K562 (cell line): ENCODE measurements at regions not wholly inside any gene's neighbourhood (a gene's known extent, or its start where the extent isn't known, plus 50 kb on each side); places are given as distances from the start of the nearest gene placed in this dataset.

Experiments
- ATAC-seq: fragments of 200-7000 bp; cut with Tn5 transposase; 3 replicates; pipeline ENCODE4 v1.9.1; 2020; ENCODE audit warnings: moderate library complexity
- BruUV-seq: library from RNA; stranded (reverse); fragments of 400-500 nt; replicated peaks from 2 replicates; lab custom pipeline; 2021; lab: Mats Ljungman, UMichigan
- CTCF ChIA-PET: fragments of 300-600 bp; formaldehyde crosslinking; extraction: SDS; loops from one replicate; lab custom pipeline; 2021; ENCODE audit warnings: low intra/inter-chr PET ratio; lab: Yijun Ruan, JAX
- POLR2A ChIA-PET: fragments of 300-600, 350-650 bp; sonication (Branson Sonifier 250); formaldehyde crosslinking; extraction: SDS; loops from one replicate; lab custom pipeline; 2021; ENCODE audit warnings: antibody characterized with exemption, inconsistent platforms; lab: Yijun Ruan, JAX
- DNase-seq, 4 experiments: peaks; one replicate each; pipeline versions ENCODE4 v3.0.0 to v3.0.0-alpha.2; 2011 to 2018; ENCODE audit warnings: low spot score in 3 of 4, mixed read lengths in 3 of 4; ENCODE audit errors: extremely low read depth in 1 of 4
- FAIRE-seq: peaks from 2 replicates; lab custom pipeline; 2011; peaks lifted over from hg19 to GRCh38; lab: Jason Lieb, UNC
- H2AFZ ChIP-seq: 2 replicates; pipeline ENCODE4 v1.6.0; 2011; ENCODE audit warnings: low read depth, low read length, control low read depth, inconsistent platforms
- H3K27ac ChIP-seq: fragments of 200-600 bp; 3 replicates; pipeline ENCODE4 v1.8.0; 2011; ENCODE audit warnings: low read depth, mild to moderate bottlenecking, control low read depth, inconsistent platforms, low read length, moderate library complexity, mixed read lengths; ENCODE audit errors: extremely low read depth
- H3K27me3 ChIP-seq, 2 experiments: fragments of 300-600 bp in 1 of 2; 2 replicates in 1 of 2; 3 replicates in 1 of 2; pipeline versions ENCODE4 v1.6.0 to v1.8.0; 2011; ENCODE audit warnings: inconsistent platforms in 2 of 2, low read length in 2 of 2, mild to moderate bottlenecking in 1 of 2, mixed read lengths in 1 of 2, moderate library complexity in 1 of 2; ENCODE audit not compliant: control insufficient read depth in 2 of 2, insufficient read depth in 2 of 2
- H3K36me3 ChIP-seq: fragments of 300-600 bp; 3 replicates; pipeline ENCODE4 v1.8.0; 2011; ENCODE audit warnings: mild to moderate bottlenecking, low read length, inconsistent platforms; ENCODE audit not compliant: control insufficient read depth, insufficient read depth
- H3K4me1 ChIP-seq, 2 experiments: fragments of 200-600 bp in 1 of 2; replicated peaks in 1 of 2; 2 replicates in 1 of 2; 3 replicates in 1 of 2; pipeline versions ENCODE4 v1.5.1 to v1.8.0; 2011; ENCODE audit warnings: inconsistent platforms in 2 of 2, low read length in 2 of 2, mild to moderate bottlenecking in 1 of 2, mixed read lengths in 1 of 2, moderate library complexity in 1 of 2; ENCODE audit not compliant: control insufficient read depth in 2 of 2, insufficient read depth in 2 of 2
- H3K4me2 ChIP-seq: 2 replicates; pipeline ENCODE4 v1.6.1; 2011; ENCODE audit warnings: low read length, control low read depth, inconsistent platforms, mixed read lengths; ENCODE audit not compliant: insufficient read depth
- H3K4me3 ChIP-seq: fragments of 200-600 bp; sonication (generic), shearing (Covaris generic); 2 replicates; pipeline ENCODE4 v1.5.1; 2016; ENCODE audit warnings: control low read depth, inconsistent platforms
- H3K79me2 ChIP-seq: fragments of 200-600 bp; 3 replicates; pipeline ENCODE4 v1.8.0; 2011; ENCODE audit warnings: low read length, inconsistent platforms; ENCODE audit not compliant: control insufficient read depth, insufficient read depth
- H3K9ac ChIP-seq, 2 experiments: 2 replicates each; pipeline versions ENCODE4 v1.6.0 to v1.6.1; 2011; ENCODE audit warnings: low read depth in 2 of 2, low read length in 2 of 2, control low read depth in 1 of 2, inconsistent platforms in 1 of 2, mild to moderate bottlenecking in 1 of 2, mixed read lengths in 1 of 2; ENCODE audit not compliant: insufficient read depth in 1 of 2
- H3K9me1 ChIP-seq: one replicate; pipeline ENCODE4 v1.6.0; 2011; ENCODE audit warnings: inconsistent platforms, mild to moderate bottlenecking, low read length, moderate library complexity; ENCODE audit not compliant: control insufficient read depth, insufficient read depth
- H3K9me3 ChIP-seq: replicated peaks from 2 replicates; pipeline ENCODE4 v1.5.1; 2011; ENCODE audit warnings: low read depth, low read length, inconsistent platforms; ENCODE audit not compliant: control insufficient read depth, insufficient read depth
- H4K20me1 ChIP-seq: replicated peaks from 2 replicates; pipeline ENCODE4 v1.6.1; 2011; ENCODE audit warnings: low read length, inconsistent platforms, mixed read lengths; ENCODE audit not compliant: control insufficient read depth, insufficient read depth
- HSF4 ChIP-seq: fragments of 250-450 bp; sonication (Bioruptor Pico); IDR thresholded peaks from 2 replicates; pipeline ENCODE4 v2.1.2; 2022; ENCODE audit warnings: mild to moderate bottlenecking, moderate library complexity, borderline replicate concordance
- IFI16 ChIP-seq: fragments of 250-450 bp; sonication (Bioruptor Pico); IDR thresholded peaks from 2 replicates; pipeline ENCODE4 v2.1.2; 2022; ENCODE audit warnings: mild to moderate bottlenecking, inconsistent platforms
- L3MBTL2 ChIP-seq: fragments of 450-650 bp; IDR thresholded peaks from 2 replicates; pipeline ENCODE4 v1.6.1; 2016; ENCODE audit warnings: mild to moderate bottlenecking, moderate library complexity
- RNF2 ChIP-seq: sonication (generic); IDR thresholded peaks from 2 replicates; pipeline ENCODE4 v1.6.1; 2016
- XRCC4 ChIP-seq: IDR thresholded peaks from one replicate; pipeline ENCODE4 v1.6.1; 2011; ENCODE audit not compliant: insufficient read depth, insufficient read length; ENCODE audit errors: extremely low read depth
- ZEB2 ChIP-seq: fragments of 450-650 bp; IDR thresholded peaks from 2 replicates; pipeline ENCODE4 v1.6.1; 2016
- ZNF436 ChIP-seq: fragments of 250-450, 450-650 bp; sonication (Bioruptor Pico); formaldehyde crosslinking; IDR thresholded peaks from 2 replicates; pipeline ENCODE4 v1.7.0; 2020; ENCODE audit warnings: mild to moderate bottlenecking
- ZNF780A ChIP-seq: fragments of 250-450 bp; sonication (Bioruptor Pico); IDR thresholded peaks from 2 replicates; pipeline ENCODE4 v1.5.0; 2021; ENCODE audit warnings: mild to moderate bottlenecking
- WGBS: fragments of 100-300 bp; shearing (Covaris generic); methylation state at CpG from one replicate; pipeline ENCODE4 v1.1.6; 2016; ENCODE audit warnings: low coverage, mixed read lengths; ENCODE audit not compliant: insufficient coverage; ENCODE audit errors: missing lambda C conversion rate; 5-methylcytosine and 5-hydroxymethylcytosine counted together
- in situ Hi-C: fragments of 300-500 bp; cut with MboI; formaldehyde crosslinking; loops from 4 replicates; pipeline ENCODE4 v1.15.0; 2018; ENCODE audit warnings: inconsistent platforms, mixed read lengths
- intact Hi-C: fragments of 100-400 bp; cut with micrococcal nuclease; formaldehyde crosslinking; loops from 2 replicates; pipeline ENCODE4 v1.14.2; 2022
- TF ChIP-seq, protein P1 (sequence below), 2 experiments: fragments of 200-800 bp in 1 of 2; sonication (Bioruptor generic) in 1 of 2; sonication (generic) in 1 of 2; formaldehyde crosslinking in 1 of 2; IDR thresholded peaks in 1 of 2; conservative IDR thresholded peaks in 1 of 2; 2 replicates each; pipeline versions ENCODE4 v1.5.0 to v1.6.1; 2016 to 2020; ENCODE audit warnings: missing compliant biosample characterization in 1 of 2, missing genetic modification characterization in 1 of 2, missing genetic modification reagents in 1 of 2
- TF ChIP-seq, protein P2 (sequence below): fragments of 250-450 bp; sonication (Bioruptor Pico); IDR thresholded peaks from 2 replicates; pipeline ENCODE4 v1.5.1; 2021; ENCODE audit warnings: mild to moderate bottlenecking

GRCh38 chr7:110480964-110481363 lies 610.0 kb upstream of the LRRN3 start (continued):
- no peak for TF ChIP-seq IFI16 (CRISPR knock-in tag)

- no peak for FAIRE-seq
- Histone ChIP-seq H3K27ac (no peak overlapping the region), H3K9me1 (no peaks in the 10 kb centered on the region), H3K79me2 (no peaks in the 10 kb centered on the region), H3K4me2 (no peak overlapping the region), H3K4me1 (no peaks in the 10 kb centered on the region), H3K4me3 (no peak overlapping the region), H3K27me3 (no peaks in the 10 kb centered on the region), H3K36me3 (no peaks in the 10 kb centered on the region), H2AFZ (no peak overlapping the region), H4K20me1 (no peaks in the 10 kb centered on the region), H3K9me3 (no peaks in the 10 kb centered on the region; the same call in 1 of the 2 replicates), H3K9ac (no peak overlapping the region)
- no TSS peak for BruUV-seq
- ChIA-PET POLR2A (no interaction called here), CTCF (no interaction called here)
- WGBS = 0% methylated on average over 3 of the region's 3 CpGs
- in situ Hi-C loops = no loop called here
- TF ChIP-seq ZEB2 = no peak
- TF ChIP-seq RNF2 = no peak
- TF ChIP-seq HSF4 (CRISPR knock-in tag) = no peak
- no peak for DNase-seq
- intact Hi-C loops = no loop called here
- ATAC-seq = no peak
Observed at GRCh38 chr7:110483553-110483952, 607.4 kb upstream of the LRRN3 start.

DNA sequence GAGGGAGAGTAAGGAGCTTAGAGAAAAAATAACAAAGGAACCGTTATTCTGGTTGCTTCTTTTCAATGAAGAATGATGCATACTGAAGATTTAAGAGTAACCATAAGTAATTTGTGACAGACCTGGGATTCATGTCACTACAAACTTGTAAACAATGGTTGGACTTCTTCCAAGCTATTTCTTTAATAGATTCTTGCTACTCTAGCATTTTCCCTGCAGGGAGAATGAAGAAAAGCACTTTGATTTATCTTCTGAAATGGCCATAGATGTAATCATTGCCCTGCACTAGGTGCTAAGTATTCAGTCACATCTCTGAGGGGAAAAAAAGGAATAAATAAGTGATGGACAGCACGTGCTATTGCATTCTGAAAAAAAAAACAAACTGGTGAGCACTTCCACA lies 606.6 kb upstream of the LRRN3 start:
- DNase-seq (no peak), FAIRE-seq (no peak), ATAC-seq (no peak)
- WGBS = 0% methylated on average over 2 of the region's 2 CpGs
- Histone ChIP-seq H3K9me1 (no peaks in the 10 kb centered on the region), H4K20me1 (no peaks in the 10 kb centered on the region), H3K27me3 (no peaks in the 10 kb centered on the region), H3K9ac (no peak overlapping the region), H3K9me3 (no peaks in the 10 kb centered on the region; the same call in 1 of the 2 replicates), H3K27ac (no peak overlapping the region), H3K4me1 (no peaks in the 10 kb centered on the region), H2AFZ (no peak overlapping the region), H3K79me2 (no peaks in the 10 kb centered on the region), H3K4me2 (no peak overlapping the region), H3K36me3 (no peaks in the 10 kb centered on the region), H3K4me3 (no peak overlapping the region)
- CTCF ChIA-PET = no interaction called here
- in situ Hi-C loops (no loop called here), intact Hi-C loops (no loop called here)
- POLR2A ChIA-PET = no interaction called here
- no TSS peak for BruUV-seq
- TF ChIP-seq, protein P1, sequence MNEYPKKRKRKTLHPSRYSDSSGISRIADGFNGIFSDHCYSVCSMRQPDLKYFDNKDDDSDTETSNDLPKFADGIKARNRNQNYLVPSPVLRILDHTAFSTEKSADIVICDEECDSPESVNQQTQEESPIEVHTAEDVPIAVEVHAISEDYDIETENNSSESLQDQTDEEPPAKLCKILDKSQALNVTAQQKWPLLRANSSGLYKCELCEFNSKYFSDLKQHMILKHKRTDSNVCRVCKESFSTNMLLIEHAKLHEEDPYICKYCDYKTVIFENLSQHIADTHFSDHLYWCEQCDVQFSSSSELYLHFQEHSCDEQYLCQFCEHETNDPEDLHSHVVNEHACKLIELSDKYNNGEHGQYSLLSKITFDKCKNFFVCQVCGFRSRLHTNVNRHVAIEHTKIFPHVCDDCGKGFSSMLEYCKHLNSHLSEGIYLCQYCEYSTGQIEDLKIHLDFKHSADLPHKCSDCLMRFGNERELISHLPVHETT (CRISPR knock-in tag; conservative IDR thresholded peaks at IDR 0.05 in 1 of 2, IDR thresholded peaks at IDR 0.05 in 1 of 2) = no peak
- TF ChIP-seq ZNF436 (CRISPR knock-in tag) (no peak), XRCC4 (no peak), L3MBTL2 (no peak), ZNF780A (CRISPR knock-in tag) (no peak)
- TF ChIP-seq, protein P2, sequence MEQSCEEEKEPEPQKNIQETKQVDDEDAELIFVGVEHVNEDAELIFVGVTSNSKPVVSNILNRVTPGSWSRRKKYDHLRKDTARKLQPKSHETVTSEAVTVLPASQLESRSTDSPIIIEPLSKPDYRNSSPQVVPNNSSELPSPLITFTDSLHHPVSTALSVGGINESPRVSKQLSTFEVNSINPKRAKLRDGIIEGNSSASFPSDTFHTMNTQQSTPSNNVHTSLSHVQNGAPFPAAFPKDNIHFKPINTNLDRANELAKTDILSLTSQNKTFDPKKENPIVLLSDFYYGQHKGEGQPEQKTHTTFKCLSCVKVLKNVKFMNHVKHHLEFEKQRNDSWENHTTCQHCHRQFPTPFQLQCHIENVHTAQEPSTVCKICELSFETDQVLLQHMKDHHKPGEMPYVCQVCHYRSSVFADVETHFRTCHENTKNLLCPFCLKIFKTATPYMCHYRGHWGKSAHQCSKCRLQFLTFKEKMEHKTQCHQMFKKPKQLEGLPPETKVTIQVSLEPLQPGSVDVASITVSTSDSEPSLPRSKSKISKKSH = no peak
